HL-60 (cell line): ENCODE measurements at regions not wholly inside any gene's neighbourhood (a gene's known extent, or its start where the extent isn't known, plus 50 kb on each side); places are given as distances from the start of the nearest gene placed in this dataset.

Source experiments
- POLR2AphosphoS5 ChIP-seq: IDR thresholded peaks from 2 replicates; pipeline ENCODE4 v1.6.1; 2012; ENCODE audit warnings: low read depth
- SPI1 ChIP-seq: IDR thresholded peaks from 2 replicates; pipeline ENCODE4 v1.6.1; 2012; ENCODE audit warnings: low read depth, mild to moderate bottlenecking, borderline replicate concordance
- TF ChIP-seq, protein P1 (sequence below): IDR thresholded peaks from one replicate; pipeline ENCODE4 v1.5.1; 2011; ENCODE audit warnings: low read length, control low read depth, inconsistent platforms; ENCODE audit not compliant: insufficient read depth
- TF ChIP-seq, protein P2 (sequence below): IDR thresholded peaks from 2 replicates; pipeline ENCODE4 v1.6.1; 2012; ENCODE audit warnings: low read depth; ENCODE audit not compliant: insufficient replicate concordance

DNA sequence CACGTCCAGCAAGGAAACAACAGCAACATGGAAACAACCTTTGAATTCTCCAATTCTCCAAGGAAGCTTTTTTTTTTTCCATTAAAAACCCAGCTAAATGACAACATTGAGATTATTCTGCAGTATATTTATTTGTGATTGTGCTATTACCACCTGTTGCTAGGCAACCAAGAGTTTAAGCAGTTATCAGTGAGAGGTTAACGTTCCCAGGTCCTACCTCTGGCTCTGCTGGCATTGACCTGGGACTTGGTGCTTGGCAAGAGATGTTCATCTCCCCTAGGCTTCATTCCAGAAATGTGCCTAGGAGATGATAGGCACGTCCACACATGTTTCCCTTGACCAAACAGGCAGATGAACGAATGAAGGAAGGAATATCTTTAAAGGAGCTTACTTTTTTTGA lies 157.0 kb downstream of the TDRD15 start:
- TF ChIP-seq, protein P1, sequence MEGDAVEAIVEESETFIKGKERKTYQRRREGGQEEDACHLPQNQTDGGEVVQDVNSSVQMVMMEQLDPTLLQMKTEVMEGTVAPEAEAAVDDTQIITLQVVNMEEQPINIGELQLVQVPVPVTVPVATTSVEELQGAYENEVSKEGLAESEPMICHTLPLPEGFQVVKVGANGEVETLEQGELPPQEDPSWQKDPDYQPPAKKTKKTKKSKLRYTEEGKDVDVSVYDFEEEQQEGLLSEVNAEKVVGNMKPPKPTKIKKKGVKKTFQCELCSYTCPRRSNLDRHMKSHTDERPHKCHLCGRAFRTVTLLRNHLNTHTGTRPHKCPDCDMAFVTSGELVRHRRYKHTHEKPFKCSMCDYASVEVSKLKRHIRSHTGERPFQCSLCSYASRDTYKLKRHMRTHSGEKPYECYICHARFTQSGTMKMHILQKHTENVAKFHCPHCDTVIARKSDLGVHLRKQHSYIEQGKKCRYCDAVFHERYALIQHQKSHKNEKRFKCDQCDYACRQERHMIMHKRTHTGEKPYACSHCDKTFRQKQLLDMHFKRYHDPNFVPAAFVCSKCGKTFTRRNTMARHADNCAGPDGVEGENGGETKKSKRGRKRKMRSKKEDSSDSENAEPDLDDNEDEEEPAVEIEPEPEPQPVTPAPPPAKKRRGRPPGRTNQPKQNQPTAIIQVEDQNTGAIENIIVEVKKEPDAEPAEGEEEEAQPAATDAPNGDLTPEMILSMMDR: no peak
- TF ChIP-seq POLR2AphosphoS5: no peak
- TF ChIP-seq, protein P2, sequence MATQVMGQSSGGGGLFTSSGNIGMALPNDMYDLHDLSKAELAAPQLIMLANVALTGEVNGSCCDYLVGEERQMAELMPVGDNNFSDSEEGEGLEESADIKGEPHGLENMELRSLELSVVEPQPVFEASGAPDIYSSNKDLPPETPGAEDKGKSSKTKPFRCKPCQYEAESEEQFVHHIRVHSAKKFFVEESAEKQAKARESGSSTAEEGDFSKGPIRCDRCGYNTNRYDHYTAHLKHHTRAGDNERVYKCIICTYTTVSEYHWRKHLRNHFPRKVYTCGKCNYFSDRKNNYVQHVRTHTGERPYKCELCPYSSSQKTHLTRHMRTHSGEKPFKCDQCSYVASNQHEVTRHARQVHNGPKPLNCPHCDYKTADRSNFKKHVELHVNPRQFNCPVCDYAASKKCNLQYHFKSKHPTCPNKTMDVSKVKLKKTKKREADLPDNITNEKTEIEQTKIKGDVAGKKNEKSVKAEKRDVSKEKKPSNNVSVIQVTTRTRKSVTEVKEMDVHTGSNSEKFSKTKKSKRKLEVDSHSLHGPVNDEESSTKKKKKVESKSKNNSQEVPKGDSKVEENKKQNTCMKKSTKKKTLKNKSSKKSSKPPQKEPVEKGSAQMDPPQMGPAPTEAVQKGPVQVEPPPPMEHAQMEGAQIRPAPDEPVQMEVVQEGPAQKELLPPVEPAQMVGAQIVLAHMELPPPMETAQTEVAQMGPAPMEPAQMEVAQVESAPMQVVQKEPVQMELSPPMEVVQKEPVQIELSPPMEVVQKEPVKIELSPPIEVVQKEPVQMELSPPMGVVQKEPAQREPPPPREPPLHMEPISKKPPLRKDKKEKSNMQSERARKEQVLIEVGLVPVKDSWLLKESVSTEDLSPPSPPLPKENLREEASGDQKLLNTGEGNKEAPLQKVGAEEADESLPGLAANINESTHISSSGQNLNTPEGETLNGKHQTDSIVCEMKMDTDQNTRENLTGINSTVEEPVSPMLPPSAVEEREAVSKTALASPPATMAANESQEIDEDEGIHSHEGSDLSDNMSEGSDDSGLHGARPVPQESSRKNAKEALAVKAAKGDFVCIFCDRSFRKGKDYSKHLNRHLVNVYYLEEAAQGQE: no peak
- TF ChIP-seq SPI1: no peak
